NCI-H1417 (cell line): ENCODE measurements at regions not wholly inside any gene's neighbourhood (a gene's known extent, or its start where the extent isn't known, plus 50 kb on each side); places are given as distances from the start of the nearest gene placed in this dataset.

Experiments
- DNase-seq, 3 experiments: peaks; one replicate each; lab custom pipeline; 2025; lab: John Stamatoyannopoulos, UW

DNA sequence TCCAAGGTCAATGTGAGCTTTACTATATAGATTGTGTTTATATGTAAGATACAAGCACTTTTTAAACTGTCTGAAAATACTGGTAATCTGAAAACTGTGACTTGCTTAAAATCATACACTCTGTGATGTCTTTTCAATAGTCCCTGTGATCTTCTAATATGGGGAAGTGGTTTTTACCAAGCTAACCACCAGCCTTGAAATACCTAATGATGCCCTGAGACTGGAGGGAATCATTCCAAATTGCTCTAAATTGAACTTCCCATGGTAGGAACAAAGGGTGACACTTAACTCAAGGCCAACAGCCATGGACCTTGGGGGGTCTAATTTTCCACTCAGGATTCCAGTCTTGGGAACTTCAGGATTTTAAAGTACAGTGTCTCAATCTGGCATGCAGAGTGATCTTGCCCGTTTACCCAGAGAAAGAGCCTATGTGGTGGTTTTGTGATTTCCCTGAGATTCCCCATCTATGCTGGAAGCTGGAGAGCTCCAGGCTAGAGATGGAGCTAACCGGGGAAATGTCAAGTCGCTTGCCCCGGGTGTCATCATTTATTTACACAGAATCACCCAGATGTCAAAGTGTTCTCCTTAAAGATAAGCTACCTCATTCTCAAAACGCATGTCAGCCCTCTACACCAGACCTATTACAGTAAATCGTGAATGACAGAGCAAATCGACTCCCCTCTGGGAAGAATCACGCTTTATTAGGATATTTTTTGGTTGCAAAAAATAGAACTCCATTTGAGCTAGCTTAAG is 198.5 kb downstream of the SP3 start:
- no peak for DNase-seq

DNA sequence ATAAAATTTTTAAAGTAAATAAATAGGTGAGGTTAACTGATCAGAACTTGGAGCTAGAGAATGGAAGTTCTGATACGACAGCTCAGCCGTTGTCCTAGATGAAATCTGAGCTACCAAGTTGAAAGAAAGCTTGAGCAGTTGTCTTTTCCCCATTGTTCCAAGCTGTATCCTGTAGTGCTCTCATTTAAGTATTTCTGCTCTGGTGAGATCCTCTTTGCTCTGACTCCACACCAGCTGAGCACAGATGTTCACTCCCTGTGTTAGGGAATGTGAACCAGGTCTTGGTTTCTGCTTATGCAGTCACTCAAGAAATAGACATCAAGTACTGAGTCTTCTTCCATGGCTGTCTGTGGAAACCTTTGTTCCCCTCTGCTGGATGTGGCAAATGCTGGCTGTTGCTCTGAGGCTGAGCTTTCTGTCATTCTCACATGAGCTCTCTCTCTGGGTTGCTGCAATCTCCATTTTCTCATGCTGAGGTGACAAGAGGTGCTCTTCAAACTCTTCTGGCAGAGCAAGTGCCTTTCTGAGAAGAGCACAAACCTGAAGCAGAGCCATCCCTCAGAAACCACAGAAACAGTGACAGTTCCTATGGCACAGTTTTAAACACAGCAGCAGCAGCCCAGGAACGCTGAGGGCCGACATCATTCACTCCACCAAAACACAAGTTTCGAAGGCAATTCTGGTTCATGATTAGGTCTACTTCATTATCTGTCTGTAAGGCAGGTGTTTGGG is 194.1 kb downstream of the SP3 start:
- peak in 1 of 3 experiments; percentile 37 for DNase-seq

DNA sequence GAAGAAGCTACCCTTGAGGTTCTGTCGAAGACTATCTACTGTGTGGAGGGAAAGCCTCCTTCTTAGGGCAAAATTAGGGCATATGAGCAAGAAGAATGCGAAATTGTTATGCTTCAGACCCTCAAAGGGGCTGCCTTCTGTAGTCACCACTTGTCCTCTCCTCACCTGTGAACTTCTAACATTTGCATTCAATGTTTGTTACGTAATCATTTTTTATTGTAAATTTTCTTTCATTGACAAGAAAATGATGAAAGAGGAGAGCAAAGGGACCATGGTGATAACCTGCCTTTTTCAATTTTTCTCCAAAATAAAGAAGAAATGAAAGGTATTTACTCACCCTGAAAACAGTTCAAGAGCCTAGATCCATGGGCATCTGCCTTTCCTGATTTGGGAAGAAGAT is 193.0 kb downstream of the SP3 start:
- DNase-seq: no peak

DNA sequence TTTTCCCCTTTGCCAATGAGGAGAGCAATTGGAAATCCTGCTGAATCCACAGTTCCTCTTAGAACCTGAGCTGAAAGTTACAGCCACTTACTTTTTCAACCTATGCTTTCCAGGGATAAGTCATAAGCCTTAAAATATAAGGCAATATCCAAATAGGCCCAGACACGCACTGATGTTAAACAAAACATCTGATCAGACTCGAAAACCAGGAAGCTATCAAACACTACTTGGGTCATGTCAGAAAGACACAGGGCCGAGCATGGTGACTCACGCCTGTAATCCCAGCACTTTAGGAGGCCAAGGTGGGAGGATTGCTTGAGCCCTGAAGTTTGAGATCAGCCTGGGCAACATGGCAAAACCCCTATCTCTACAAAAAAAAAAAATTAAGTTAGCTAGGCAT is 192.1 kb downstream of the SP3 start:
- no peak for DNase-seq

DNA sequence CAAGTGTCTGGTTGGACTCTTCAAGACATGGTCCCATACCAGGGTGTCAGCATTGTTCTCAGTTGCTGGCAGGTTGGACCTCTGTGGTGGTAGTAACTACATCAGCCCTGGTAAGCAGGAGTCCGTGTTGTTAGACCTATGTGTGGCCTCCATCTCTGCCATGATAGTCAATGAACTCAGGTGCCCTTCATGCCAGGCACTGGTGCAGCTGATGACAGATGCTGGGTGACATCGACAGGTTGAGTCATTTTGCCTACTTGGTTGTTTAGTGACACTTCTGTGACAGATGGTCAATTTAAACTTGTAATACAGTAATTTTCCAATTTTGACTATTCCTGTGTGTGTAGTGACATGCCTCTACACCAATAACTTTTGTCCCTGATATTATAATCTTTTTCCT is 189.7 kb downstream of the SP3 start:
- DNase-seq: no peak

DNA sequence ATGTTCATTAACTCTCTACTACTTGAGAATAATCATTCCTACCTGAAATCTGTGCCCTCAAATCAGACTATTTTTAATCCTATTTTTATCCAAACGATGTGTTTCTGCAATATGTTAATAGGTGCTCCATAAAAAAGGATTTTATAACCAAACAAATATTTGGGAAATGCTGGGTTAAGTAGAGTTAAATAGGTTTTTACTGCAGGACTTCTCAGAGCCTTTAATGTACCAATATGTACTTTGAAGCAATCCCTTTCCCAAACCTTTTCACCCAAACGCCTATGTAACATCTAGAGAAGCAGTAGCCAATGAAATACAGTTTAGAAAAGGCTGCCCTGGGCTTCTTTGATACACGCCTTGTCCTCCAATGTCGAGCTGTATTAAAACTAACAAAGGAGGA is 182.5 kb downstream of the SP3 start:
- DNase-seq: no peak

DNA sequence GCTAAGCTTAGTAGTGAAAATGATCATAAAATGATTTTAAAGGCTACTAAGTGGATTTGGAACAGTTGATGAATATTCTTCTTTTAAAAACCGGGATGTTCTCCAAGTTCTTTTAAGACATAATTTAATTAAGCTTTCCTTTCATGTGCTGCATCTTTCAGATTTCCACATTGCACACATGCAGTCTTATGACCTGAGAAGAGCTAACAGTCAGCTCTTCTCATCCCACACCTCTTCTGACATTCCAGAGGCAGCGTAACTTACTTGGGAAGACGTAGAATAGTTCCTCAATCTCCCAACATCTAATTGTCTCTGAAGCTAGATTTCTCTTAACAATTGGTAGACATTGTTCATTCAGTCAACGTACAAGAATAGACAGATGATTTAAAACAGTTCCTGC is 181.8 kb downstream of the SP3 start:
- no peak for DNase-seq

DNA sequence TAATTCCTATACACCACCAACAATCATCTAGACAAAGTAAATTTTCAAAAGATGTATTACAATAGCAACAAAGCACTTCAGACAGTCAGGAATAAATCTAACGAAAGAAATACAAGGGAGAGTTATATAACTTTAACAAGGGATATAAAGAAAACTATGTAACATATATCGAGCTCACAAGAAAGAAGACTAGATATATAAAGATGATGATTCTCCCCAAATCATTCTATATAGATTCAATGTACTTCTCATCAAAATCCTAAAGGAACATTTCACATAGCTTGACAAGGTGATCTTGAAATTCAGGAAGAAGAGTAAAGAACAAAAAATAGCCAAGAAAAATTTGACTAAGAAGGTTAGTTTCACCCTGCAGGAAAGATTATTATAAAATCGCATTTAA is 179.4 kb downstream of the SP3 start:
- no peak for DNase-seq

DNA sequence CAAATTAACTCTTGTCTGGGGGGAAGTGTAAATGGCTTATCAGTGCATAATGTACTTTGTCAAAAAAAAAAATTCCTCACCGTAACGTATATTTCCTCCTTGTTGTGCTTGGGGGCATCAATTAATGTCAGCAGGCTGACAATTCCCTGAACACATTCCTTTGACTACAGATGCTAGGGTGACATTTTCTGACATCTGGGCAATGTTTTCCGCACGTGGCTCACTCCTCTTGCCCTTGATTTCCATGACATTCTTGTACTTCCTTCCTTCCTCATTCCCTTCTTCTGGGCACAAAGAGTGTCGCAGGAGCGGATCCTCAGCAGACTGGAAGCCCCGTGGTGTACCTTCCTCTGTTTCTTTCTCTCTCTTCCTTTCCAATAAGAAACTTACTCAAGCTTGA is 173.7 kb downstream of the SP3 start:
- no peak for DNase-seq

DNA sequence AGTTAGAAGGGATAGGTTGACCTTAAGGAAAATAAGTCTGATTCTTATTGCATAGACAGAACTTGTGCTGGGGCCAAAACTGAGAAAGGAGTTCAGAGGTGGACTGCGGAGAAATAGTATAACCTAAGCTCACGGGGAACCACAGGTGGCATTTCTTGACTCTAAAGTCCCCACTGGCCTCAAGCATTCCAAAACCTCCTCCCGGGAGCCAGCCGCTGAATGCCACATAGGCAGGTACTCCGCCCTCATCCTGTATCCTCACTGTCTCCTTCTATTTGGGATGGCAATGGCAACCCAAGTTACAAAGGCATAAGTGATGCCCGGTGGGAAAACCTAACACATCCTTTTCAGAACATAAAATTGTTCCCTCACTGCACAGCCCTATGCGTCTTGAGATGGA is 173.0 kb downstream of the SP3 start:
- no peak for DNase-seq

DNA sequence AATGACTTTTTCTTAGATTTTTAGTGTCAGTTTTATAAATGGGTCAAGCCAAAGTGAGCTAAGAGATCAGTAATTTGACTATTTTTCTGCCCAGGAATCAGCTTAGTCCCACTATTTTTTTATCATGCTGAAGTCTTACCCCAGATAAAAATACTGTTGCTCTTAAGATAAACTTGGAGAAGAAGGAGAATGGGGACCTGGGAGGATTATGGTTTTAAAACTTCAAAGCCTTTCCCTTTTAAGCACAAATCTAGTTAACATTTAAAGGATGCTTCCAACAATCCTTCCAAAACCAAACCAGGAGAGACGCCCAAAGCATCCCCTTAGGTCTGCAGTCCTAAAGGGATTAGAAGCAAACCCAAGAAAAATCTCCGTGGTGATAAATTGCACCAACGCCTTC is 172.4 kb downstream of the SP3 start:
- DNase-seq: no peak

DNA sequence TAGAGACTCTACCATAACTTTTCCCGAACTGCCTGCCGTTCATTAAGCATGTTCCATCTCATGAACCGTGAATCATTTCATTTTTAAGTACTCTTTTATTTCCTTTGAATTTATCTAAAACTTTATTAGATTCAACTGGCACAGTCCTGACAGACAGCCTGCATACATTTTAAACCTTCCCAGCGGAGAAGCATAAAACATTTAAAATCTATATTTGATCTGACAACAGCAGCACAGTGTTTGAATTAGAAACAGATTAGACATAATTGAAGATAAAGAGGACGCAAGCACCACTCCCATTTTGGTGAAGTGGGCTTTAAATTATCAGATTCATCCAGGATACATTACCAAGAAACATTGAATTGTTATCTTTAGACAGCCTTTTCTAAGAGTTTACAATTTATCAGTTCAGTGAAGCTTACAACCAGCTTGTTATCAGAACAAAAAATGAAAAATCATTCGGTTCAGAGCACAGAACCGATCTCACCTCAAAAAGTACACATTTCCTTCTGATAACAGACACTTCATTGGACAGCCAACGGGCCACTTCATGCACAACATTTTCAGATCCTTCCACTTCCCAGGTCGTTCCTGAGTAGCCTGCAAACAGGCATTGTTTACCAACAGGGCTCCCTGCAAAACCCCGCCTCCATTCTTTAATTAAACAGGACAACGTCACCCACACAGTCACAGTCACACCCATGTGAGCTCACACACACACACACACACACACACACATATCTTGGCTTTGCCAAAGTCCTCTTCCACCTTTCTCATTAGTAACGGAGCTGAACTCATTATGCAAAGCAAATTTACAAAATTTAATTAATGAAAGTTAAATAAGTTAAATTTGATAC is 171.2 kb downstream of the SP3 start:
- DNase-seq: peak in 1 of 3 experiments; percentile 4

DNA sequence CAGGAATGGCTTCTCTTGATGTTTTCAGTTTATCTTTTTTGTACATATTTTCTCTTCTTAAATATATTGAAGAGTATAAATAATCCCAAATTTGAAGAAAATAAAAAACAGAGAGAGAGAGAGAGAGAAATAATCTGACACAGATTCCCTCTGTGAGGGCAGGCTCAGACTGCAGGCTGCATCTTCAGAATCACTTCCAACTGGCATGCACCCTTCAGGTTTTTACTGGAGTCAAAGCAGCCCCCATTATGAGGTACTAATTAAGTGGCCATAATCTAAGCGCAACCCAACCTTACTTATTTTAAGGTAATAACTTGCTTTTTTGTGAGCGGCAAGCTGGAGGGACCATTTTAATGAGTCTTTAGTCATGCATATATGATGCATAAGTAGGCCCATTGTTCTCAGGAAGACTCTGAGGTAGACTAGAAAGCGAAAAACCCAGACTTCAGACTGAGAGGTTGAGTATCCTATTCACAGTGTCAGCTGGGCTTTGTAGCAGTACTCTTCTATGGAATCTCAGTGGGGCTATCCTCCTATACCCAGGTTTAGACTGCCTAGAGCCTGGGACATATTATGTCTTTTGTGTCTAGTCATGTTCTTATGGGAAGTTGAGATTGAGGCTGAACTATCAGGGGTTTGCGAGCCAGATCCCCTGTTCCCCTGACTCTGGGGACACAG is 167.4 kb downstream of the SP3 start:
- DNase-seq: no peak

DNA sequence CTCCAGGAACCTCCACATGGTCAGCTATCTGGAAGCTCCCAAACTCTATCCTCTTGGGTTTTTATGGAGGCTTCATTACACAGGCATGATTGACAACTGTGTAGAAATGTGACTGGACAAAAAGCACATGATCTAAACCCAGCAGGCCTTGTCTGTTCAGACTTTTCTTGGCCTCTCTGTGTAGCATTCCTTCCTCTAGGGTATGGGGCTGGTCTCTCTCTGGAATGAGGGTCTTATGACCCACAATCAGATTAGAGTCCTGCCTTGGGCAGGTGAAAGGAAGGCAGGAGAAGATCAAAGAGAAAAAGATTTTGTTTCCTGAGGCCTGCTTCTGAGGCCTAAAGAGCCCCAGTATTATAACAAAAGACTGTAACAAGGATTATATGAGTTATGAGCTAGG is 162.7 kb downstream of the SP3 start:
- no peak for DNase-seq

DNA sequence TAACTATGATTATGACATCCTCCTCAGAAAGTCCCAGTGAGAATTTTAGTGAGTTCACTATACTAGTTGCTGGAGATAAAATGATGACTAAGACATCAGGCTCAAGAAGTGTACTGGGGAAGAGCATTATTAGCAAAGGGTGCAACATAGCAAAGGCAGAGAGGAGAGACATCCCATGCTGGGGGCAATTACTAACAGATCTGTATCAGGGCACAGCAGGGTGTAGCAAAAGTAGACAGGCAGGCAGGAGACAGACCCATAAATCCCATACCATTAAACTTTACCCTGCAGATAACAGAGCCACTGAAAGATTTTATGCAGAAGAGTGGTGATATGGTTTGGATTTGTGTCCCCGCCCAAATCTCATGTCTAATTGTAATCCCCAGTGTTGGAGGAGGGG is 161.7 kb downstream of the SP3 start:
- DNase-seq: no peak

DNA sequence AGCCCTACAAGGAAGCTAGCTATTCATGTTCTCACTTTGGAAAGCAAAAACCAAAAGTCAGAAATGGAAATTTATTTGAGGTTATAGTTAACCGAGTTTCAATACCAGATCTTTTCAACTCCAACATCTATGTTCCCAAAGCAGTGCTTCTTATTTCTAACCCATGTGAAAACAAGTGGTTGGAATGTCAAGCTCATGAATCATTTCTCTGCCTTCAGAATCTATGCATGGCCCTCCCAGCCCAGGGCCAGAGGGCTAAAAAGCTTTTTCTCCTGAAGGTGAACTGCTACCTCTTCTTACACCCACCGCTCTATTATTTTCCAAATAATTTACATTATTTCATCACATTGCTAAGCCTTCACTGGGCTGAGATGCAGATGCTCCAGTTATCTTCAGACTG is 158.4 kb downstream of the SP3 start:
- no peak for DNase-seq

DNA sequence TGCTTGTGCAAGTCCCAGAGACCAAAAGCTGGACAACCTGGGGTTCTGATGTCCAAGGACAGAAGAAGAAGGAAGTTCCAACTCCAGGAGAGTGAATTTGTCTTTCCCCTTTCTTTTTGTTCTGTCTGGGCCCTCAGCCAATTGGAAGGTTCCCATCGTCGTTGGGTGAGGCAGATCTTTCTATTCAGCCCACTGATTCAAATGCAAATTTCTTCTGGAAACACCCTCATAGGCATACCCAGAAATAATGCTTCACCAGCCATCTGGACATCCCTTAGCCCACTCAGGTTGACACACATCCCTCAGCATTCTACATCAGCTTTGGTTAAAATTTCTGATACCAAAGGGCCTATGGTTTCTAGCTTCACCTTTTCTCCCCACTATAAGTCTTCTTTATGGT is 156.5 kb downstream of the SP3 start:
- no peak for DNase-seq

DNA sequence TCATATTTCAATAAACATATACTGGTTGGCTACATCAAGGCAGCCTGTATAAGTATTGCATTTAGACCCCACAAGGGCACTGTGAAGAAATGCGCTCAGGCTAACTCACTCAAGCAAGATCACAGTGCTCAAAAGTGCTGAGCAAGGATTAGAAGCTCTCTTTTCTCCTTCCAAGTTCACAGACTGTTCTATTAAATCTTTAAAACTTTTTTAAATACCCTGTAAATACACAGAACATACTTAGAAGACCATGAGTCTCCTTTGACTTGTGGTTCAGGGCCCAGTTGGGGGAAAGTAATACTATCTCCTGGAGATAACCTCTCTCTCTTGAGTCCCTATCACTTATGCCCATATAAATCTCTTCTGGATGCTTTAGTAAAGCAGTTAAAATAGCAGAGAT is 152.9 kb downstream of the SP3 start:
- DNase-seq: no peak

DNA sequence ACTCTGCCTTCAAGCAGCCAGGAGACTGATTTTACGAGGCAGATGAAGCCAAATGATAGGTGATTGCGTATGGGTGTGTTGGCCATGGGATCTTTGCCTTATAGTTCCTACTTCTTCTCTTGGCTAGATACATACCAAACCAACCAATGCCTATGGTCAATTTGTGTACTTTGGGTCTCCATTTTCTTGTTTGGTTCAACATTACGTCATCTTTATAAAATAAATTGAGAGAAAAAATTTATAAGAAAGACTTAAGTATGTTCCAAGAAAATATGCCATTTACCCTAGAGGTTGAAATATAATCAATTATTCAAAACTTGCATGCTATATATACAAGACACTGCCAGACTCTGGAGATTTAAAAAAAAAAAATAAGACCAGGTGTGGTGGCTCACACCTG is 150.9 kb downstream of the SP3 start:
- no peak for DNase-seq

DNA sequence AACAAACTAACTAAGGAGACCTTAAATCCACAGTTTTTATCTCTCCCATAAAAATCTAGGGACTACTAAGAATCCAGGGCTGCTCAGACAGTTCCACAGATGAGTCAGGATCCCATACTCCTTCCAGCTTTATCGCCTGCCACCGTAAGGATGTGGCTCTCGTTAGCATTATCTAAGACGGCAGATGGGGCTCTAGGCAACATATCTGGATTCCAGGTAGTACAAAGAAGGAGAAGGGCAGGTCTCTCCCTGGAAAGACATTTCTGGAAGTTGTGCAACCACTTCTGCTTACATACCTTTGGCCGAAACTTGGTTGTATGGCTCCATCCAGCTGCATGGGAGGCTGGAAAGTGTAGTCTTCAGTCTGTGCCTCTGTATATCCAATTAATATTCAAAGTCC is 149.4 kb downstream of the SP3 start:
- DNase-seq: no peak

DNA sequence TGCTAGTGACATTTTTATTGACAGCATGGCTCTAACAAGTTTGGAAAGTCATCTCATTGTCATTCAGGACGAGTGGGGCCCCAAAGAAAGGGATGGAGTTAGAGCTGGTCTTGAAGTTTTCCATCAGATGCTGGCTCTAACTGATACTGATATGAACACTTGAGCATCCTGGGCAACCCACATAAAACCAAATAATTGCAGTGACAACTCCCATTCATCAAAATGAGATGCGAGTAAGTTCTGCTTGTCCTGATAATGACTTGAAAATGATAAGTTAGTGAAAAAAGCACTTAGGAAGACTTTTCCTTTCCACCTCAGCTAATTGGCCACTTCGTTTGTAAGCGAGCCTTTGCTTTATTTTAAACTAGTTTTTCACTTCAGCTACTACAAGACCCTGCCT is 147.6 kb downstream of the SP3 start:
- DNase-seq: no peak

DNA sequence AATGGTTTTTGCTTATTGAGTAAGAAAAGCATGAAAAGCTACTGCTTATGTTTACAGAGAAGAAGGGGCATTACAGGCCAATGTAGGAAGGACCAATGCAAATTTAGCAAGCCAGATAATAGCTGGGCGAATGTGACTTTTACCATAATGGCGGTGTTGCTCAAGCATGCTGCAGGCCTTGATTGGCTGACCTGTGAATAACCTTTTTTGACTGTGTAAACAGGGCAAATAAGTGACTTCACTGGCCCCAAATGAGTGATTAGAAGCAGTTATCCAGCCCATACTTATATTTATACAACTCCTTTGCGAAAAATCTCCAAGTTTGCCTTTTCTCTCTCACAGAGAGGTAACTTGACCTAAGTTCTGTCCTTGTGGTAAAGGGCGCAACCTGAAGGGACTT is 146.9 kb downstream of the SP3 start:
- DNase-seq: no peak
